ENCODE measurements at regions not wholly inside any gene's neighbourhood (a gene's known extent, or its start where the extent isn't known, plus 50 kb on each side); places are given as distances from the start of the nearest gene placed in this dataset.

DNA sequence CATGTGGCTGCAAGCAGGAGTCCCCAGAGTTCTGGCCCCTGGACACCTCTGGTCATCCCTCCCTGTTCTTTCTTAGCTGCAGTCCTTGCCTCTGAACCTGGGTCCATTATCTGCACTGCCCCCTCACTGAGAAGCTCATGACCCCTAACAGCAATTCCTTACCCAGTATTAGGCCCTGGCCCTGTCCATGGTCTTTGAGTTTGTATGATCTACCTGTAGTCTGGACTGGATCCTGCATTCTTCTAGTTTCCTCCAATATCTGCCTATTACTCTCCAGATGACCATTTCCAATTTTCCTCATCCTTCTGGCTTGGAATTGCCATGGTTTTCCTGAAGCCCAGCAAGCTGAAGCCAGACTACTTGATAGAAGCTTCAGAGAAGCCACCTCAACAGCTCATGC lies 302.4 kb upstream of the HS6ST1 start:
- Histone ChIP-seq H3K27me3 (no peaks in the 10 kb centered on the region), H3K9me3 (ENCODE audit: low read depth) (no peaks in the 10 kb centered on the region), H3K9ac (no peak overlapping the region), H3K36me3 (no peaks in the 10 kb centered on the region), H3K4me2 (no peak overlapping the region), H3K4me1 (peaks cover under 1% of the 10 kb centered on the region), H3K4me3 (no peak overlapping the region), H2AFZ (replicated peaks) (no peak overlapping the region), H3K79me2 (ENCODE audit: low read depth) (no peaks in the 10 kb centered on the region), H3F3A (ENCODE audit: low read depth) (no peaks in the 10 kb centered on the region), H3K27ac (no peak overlapping the region), H4K20me1 (ENCODE audit: low read depth) (no peaks in the 10 kb centered on the region)
- Mint-ChIP-seq H3K27ac (peak overlapping the region; percentile 12), H3K36me3 (no peaks in the 10 kb centered on the region), H3K27me3 (ENCODE audit: insufficient read depth, low read depth) (peaks cover 12% of the 10 kb centered on the region), H3K4me1 (peaks cover 18% of the 10 kb centered on the region), H3K9me3 (peaks cover 11% of the 10 kb centered on the region), H3K4me3 (no peak overlapping the region)
- TF ChIP-seq EZH2phosphoT487 (IDR thresholded peaks at IDR 0.05) (no peak), EZH2 (IDR thresholded peaks at IDR 0.05) (no peak)
- TF ChIP-seq, protein P1, sequence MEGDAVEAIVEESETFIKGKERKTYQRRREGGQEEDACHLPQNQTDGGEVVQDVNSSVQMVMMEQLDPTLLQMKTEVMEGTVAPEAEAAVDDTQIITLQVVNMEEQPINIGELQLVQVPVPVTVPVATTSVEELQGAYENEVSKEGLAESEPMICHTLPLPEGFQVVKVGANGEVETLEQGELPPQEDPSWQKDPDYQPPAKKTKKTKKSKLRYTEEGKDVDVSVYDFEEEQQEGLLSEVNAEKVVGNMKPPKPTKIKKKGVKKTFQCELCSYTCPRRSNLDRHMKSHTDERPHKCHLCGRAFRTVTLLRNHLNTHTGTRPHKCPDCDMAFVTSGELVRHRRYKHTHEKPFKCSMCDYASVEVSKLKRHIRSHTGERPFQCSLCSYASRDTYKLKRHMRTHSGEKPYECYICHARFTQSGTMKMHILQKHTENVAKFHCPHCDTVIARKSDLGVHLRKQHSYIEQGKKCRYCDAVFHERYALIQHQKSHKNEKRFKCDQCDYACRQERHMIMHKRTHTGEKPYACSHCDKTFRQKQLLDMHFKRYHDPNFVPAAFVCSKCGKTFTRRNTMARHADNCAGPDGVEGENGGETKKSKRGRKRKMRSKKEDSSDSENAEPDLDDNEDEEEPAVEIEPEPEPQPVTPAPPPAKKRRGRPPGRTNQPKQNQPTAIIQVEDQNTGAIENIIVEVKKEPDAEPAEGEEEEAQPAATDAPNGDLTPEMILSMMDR (IDR thresholded peaks at IDR 0.05): no peak
- DNase-seq (ENCODE audit: low spot score): no peak

DNA sequence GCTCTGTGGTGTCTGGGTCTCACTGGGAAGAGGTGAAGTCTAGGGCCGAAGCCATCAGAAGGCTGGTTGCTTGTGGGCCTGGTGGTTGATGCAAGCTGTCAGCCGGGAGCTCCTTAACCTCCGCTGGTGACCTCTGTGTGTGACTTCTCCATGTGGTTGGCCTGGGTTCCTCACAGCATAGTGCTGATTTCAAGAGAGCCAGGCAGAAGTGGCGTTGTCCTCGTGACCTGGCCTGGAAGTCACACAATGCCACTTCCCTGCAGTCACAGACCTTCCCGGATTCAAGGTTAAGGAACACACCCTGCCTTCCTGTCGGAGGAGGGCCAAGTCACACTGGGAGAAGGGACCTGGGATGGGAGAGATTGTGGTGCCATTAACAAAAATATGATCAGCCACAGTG lies 303.7 kb upstream of the HS6ST1 start:
- H3K79me2 ChIP-seq (ENCODE audit: low read depth): no peaks in the 10 kb centered on the region
- no peaks in the 10 kb centered on the region for H3F3A ChIP-seq (ENCODE audit: low read depth)
- H2AFZ ChIP-seq (replicated peaks): no peak overlapping the region
- no peaks in the 10 kb centered on the region for H3K27me3 ChIP-seq
- H3K36me3 Mint-ChIP-seq: no peaks in the 10 kb centered on the region
- TF ChIP-seq EZH2 (IDR thresholded peaks at IDR 0.05): no peak
- no peak for TF ChIP-seq EZH2phosphoT487 (IDR thresholded peaks at IDR 0.05)
- TF ChIP-seq, protein P1 (IDR thresholded peaks at IDR 0.05): no peak
- peaks cover 11% of the 10 kb centered on the region for H3K9me3 Mint-ChIP-seq
- no peak overlapping the region for H3K4me3 Mint-ChIP-seq
- H3K4me3 ChIP-seq: no peak overlapping the region
- no peak for DNase-seq (ENCODE audit: low spot score)
- no peak overlapping the region for H3K9ac ChIP-seq
- H3K4me2 ChIP-seq: no peak overlapping the region
- no peaks in the 10 kb centered on the region for H3K36me3 ChIP-seq
- peak overlapping the region; percentile 53 for H3K27ac Mint-ChIP-seq
- no peak overlapping the region for H3K27ac ChIP-seq
- H4K20me1 ChIP-seq (ENCODE audit: low read depth): no peaks in the 10 kb centered on the region
- no peaks in the 10 kb centered on the region for H3K9me3 ChIP-seq (ENCODE audit: low read depth)
- H3K4me1 Mint-ChIP-seq: peaks cover 31% of the 10 kb centered on the region
- H3K4me1 ChIP-seq: peaks cover 7% of the 10 kb centered on the region
- H3K27me3 Mint-ChIP-seq (ENCODE audit: insufficient read depth, low read depth): peaks cover 16% of the 10 kb centered on the region

DNA sequence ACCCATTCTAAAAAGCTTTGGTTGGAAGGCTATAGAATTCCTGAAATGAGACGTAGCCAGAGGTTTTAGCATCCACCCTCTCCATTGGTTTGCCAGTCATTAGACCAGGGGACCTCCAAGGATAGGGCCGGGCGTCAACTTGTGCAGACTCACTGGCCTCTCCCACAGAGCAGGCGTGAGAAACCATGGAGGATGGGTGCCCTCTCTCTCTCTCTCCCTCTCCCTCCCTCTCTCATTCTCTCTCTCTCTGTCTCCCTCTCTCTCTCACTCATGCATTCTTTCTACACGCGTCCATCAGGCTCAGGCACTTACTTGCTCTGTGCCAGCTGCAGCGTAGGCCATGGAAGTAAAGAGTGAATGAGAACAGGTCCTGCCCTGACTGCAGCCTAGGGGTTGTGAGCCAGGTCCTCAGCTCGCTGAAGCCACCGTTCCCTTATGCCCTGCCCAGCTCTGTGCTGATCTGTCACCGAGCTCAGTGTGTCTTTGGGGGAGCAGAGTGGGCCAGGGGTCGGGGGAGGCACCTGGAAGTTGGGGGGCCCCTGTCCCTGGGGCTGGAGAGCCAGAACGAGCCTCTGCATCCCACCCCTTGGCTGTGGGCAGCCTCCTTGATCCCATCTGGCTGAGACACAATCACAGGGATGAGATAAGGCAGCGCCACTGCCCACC lies 304.4 kb upstream of the HS6ST1 start:
- Histone ChIP-seq H3K27ac (no peak overlapping the region), H3K36me3 (no peaks in the 10 kb centered on the region), H3K79me2 (ENCODE audit: low read depth) (no peaks in the 10 kb centered on the region), H3K9ac (no peak overlapping the region), H3K4me3 (no peak overlapping the region), H2AFZ (replicated peaks) (no peak overlapping the region), H3K4me1 (peaks cover 7% of the 10 kb centered on the region), H3K9me3 (ENCODE audit: low read depth) (no peaks in the 10 kb centered on the region), H4K20me1 (ENCODE audit: low read depth) (no peaks in the 10 kb centered on the region), H3K4me2 (no peak overlapping the region), H3F3A (ENCODE audit: low read depth) (no peaks in the 10 kb centered on the region), H3K27me3 (no peaks in the 10 kb centered on the region)
- Mint-ChIP-seq H3K4me1 (peaks cover 35% of the 10 kb centered on the region), H3K9me3 (peaks cover 9% of the 10 kb centered on the region), H3K4me3 (no peak overlapping the region), H3K27me3 (ENCODE audit: insufficient read depth, low read depth) (peaks cover 17% of the 10 kb centered on the region), H3K27ac (no peak overlapping the region), H3K36me3 (no peaks in the 10 kb centered on the region)
- TF ChIP-seq EZH2phosphoT487 (IDR thresholded peaks at IDR 0.05) (no peak), EZH2 (IDR thresholded peaks at IDR 0.05) (no peak)
- TF ChIP-seq, protein P1 (IDR thresholded peaks at IDR 0.05): no peak
- DNase-seq (ENCODE audit: low spot score): no peak

Measured in neural progenitor cell (in vitro differentiated cells).